Fibroblast of pulmonary artery (primary cell): ENCODE measurements at regions not wholly inside any gene's neighbourhood (a gene's known extent, or its start where the extent isn't known, plus 50 kb on each side); places are given as distances from the start of the nearest gene placed in this dataset.

Experiments
- DNase-seq: peaks from one replicate; pipeline ENCODE4 v3.0.0-alpha.2; 2010; ENCODE audit warnings: low read depth
- H3K4me3 ChIP-seq: replicated peaks from 2 replicates; pipeline ENCODE4 v1.5.1; 2011; ENCODE audit warnings: low read depth, mild to moderate bottlenecking, control low read depth, low read length, moderate library complexity
- TF ChIP-seq, protein P1 (sequence below): IDR thresholded peaks from 2 replicates; pipeline ENCODE4 v1.5.1; 2011; ENCODE audit warnings: mild to moderate bottlenecking, control low read depth, low read length, inconsistent platforms; ENCODE audit errors: missing control alignments

DNA sequence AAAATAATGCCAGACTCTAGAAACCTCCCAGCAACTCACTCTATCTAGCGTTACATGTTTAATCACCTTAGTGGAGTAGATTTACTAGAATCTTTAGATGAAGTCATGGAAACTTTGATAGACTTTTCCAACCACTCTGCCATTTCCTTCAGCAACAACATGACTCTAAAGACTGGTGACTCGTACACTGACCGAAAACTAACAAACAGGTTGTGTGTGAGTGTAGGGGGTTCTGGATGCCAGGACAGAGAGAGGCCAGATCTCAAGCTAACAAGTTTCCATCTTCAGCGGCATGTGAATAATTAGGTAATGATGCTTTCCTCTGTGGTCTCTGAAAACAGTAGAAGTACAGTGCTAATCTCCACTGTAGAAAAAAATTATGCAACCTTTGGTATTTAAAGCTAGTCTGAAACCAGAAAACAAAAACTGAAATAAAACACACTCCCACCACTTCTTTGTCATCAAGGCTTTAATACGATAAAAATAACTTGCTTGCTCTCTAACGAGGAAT, 286.4 kb downstream of the PRDM5 start:
- DNase-seq = no peak
- H3K4me3 ChIP-seq = no peak overlapping the region
- TF ChIP-seq, protein P1, sequence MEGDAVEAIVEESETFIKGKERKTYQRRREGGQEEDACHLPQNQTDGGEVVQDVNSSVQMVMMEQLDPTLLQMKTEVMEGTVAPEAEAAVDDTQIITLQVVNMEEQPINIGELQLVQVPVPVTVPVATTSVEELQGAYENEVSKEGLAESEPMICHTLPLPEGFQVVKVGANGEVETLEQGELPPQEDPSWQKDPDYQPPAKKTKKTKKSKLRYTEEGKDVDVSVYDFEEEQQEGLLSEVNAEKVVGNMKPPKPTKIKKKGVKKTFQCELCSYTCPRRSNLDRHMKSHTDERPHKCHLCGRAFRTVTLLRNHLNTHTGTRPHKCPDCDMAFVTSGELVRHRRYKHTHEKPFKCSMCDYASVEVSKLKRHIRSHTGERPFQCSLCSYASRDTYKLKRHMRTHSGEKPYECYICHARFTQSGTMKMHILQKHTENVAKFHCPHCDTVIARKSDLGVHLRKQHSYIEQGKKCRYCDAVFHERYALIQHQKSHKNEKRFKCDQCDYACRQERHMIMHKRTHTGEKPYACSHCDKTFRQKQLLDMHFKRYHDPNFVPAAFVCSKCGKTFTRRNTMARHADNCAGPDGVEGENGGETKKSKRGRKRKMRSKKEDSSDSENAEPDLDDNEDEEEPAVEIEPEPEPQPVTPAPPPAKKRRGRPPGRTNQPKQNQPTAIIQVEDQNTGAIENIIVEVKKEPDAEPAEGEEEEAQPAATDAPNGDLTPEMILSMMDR = no peak

DNA sequence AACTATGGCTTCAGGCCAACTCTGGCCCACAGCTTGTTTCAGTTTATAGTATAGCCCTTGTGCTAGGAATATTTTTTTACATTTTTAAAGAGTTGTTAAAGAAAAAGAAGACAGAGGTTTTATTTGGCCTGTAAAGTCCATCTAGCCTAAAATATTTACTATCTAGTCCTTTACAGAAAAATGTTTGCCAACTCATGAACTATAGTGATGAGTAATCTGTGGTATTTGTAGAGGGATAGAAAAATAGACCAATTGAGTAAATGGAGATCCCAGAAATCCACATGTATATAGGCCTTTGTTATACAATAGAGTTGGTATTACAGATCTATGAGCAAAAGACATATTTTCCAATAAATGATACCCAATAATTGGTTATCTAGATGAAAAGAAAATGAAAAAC, 288.7 kb downstream of the PRDM5 start:
- no peak for DNase-seq
- TF ChIP-seq, protein P1 = no peak
- no peak overlapping the region for H3K4me3 ChIP-seq

DNA sequence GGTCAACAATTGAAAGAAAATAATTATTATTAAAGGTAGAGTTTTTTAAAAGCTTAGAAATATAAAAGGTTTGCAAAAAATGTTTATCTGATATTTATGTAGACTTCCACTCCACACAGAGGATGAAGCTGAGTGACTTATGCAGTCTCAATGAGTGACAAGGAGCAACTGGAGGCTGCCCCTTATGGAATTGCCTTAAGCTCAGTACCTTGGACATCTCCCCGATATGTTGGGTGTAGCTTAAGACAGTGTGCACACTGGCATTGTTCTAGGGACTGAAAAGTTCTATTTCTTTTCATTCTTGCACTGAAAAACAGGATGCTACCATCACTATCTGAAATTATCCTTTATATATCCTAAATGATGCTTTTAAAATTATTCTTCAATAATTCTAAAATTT, 292.1 kb downstream of the PRDM5 start:
- peak; percentile 11 for DNase-seq
- TF ChIP-seq, protein P1 = no peak
- no peak overlapping the region for H3K4me3 ChIP-seq

DNA sequence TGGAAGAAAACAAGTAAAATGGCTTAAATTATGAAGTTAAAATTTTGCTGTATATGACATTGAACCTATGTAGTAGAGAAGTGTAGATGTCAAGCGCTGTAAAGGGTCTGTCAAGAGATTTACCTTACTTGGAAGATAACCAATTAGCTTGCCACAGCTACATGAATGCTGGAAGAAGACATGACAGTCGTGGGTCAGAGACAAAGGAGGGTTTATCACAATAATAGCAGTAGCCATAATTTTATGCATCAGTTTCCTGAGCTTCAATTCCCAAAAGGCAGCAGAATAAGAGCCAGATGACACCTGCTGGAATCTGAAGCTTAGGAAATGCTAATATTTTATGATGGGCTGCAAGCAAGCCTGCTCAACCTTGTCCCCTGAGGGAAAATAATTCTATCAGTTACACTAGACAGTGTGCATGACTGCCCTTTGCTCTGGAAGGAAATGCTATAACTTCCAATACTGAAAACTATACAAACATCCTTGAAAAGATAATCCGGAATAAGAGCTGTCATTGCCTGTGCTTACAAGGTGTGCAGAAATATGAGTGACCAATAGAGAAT, 292.9 kb downstream of the PRDM5 start:
- TF ChIP-seq, protein P1 = no peak

DNA sequence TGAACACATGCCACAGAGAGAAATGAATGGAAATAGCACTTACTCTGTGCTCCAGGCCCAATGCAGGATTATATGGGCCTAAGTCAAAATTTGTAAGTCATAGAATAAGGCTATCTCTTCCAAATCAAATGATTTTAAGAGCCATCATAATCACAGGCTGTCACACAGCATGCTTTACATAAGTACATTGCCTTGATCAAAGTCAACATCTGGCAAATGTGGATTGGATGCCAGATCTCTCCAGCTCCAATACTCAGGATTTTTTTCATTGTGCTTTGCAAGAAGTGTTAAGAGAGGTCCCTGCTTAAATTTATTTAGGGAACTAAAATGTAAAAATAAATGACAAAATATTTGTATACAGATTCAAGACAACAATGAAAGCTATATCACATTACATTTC, 299.9 kb downstream of the PRDM5 start:
- TF ChIP-seq, protein P1 = no peak
- DNase-seq = no peak
- H3K4me3 ChIP-seq = no peak overlapping the region

More for the DNA sequence above, 292.9 kb downstream of the PRDM5 start:
- H3K4me3 ChIP-seq = no peak overlapping the region
- DNase-seq = no peak

DNA sequence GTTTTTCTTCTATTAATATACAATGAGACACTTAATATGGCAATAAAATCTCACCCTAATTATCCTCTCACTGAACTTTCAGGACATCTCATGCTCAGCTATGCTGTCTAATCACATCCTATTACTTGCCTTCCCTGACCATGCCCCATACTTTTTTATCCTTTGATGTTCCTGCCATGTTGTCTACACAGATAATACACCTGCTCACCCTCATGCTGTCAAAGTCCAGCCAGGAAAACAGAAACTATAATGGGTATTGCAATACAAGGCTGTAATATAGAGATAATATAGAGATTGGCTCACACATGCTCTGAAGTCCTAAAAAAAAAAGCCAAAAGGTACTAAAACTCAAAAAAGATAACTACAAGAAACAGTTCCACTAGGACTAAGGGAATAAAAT, 305.4 kb downstream of the PRDM5 start:
- TF ChIP-seq, protein P1 = no peak
- no peak for DNase-seq
- H3K4me3 ChIP-seq = no peak overlapping the region

DNA sequence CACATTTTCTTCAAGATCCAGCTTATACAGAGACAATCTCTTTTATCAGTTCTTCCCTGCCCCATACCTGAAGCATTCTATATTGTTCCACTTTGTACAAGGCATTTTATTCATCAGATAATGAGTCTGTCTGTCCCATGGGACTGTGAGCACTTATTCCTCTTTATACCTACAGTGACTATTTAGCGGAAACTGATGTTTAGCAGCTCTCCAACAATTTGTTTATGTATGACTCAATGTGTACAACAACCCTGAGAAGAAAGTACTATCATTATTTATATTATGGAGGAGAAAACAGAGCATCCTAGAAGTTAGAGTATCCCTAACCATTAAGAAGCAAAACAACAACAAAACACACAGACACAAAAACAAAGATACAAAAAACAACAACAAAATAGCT, 306.5 kb downstream of the PRDM5 start:
- DNase-seq = no peak
- H3K4me3 ChIP-seq = no peak overlapping the region
- TF ChIP-seq, protein P1 = no peak
